ENCODE measurements at regions not wholly inside any gene's neighbourhood (a gene's known extent, or its start where the extent isn't known, plus 50 kb on each side); places are given as distances from the start of the nearest gene placed in this dataset.

GRCh38 chr5:125679522-125679921 lies 743.7 kb upstream of the GRAMD2B start:
- TF ChIP-seq, protein P1, sequence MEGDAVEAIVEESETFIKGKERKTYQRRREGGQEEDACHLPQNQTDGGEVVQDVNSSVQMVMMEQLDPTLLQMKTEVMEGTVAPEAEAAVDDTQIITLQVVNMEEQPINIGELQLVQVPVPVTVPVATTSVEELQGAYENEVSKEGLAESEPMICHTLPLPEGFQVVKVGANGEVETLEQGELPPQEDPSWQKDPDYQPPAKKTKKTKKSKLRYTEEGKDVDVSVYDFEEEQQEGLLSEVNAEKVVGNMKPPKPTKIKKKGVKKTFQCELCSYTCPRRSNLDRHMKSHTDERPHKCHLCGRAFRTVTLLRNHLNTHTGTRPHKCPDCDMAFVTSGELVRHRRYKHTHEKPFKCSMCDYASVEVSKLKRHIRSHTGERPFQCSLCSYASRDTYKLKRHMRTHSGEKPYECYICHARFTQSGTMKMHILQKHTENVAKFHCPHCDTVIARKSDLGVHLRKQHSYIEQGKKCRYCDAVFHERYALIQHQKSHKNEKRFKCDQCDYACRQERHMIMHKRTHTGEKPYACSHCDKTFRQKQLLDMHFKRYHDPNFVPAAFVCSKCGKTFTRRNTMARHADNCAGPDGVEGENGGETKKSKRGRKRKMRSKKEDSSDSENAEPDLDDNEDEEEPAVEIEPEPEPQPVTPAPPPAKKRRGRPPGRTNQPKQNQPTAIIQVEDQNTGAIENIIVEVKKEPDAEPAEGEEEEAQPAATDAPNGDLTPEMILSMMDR (IDR thresholded peaks at IDR 0.05) = no peak
- TF ChIP-seq POLR2A (IDR thresholded peaks at IDR 0.05) (no peak), EP300 (IDR thresholded peaks at IDR 0.05) (no peak)

Measured in tibial nerve (tissue), 4 donors.